ENCODE measurements at regions not wholly inside any gene's neighbourhood (a gene's known extent, or its start where the extent isn't known, plus 50 kb on each side); places are given as distances from the start of the nearest gene placed in this dataset.

DNA sequence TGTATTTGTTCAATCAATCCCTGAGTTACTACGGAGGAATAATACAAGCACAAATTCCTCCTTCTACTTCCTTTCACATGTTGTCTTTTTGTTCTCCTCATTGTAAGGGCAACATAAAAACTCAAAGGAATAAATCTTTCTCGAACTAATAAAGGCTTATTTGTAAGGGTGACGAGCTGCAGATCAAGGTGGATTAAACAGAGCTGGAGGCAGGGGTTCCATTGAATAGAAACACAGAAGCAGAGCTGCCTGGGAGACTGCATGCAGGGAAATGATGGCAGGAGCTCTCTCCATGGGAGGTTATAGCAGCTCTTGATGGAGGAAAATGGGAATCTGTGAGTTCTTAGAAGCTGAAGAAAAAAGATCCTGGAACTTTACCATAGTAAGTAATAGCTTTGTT is 160.2 kb downstream of the CYYR1 start:
- no peak for DNase-seq (ENCODE audit: low read depth in 4 of 4, low spot score in 3 of 4)

DNA sequence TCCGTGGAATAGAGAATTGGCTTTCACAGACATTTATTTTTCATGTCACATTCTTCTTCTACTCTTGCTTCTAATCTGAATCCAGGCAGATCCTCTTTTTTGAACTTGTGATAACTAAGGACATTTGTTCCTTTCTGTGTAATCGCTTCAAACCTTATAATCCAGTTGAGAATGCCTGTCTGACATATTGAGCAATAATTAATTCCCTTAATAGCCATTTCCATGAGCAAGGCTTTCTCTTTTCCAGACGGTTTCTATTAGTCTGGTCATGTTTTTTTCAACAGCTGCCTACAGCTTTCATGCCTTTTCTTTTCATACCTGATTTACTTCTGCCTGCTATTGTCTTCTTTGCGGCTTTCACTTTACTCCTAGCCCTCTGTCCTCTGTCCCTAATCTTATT is 163.4 kb downstream of the CYYR1 start:
- DNase-seq (ENCODE audit: low read depth in 4 of 4, low spot score in 3 of 4), result no peak

DNA sequence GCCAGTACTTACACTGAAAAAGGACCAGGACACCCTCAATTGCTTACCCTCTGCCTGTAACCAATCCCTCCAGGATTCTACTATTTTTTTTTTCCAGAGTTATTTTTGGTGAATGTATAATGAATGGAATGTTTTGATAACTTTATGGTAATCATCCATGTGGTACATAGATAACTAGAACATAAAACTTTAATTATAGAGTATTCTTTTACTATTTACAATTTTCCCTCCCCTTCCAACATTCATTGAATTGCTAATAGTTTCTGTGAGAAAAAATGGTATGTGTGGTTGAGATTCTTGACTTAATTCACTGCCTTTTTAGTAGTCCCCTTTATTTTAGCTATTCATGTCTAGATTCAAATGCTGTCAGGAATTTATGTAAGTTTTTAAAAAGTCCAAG is 164.6 kb downstream of the CYYR1 start:
- no peak for DNase-seq (ENCODE audit: low read depth in 4 of 4, low spot score in 3 of 4)

DNA sequence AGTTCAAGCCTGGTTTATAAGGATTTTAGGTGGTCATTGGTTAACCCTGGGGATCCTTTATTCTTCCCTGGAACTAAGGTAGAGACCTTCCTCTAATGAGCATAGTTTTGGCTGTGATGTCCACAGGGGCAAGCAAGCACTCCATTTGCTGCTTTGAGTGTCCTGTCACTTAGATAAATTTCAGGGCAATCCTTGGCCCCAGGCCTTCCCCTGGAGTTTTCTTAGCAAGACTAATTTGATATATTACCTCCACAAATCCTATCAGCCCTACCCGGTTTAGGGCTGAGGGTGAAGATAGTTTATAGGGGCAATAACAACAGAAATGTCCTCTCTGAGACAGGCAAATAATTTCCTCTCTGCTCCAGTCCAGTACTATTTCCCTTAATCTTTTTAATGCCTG is 166.6 kb downstream of the CYYR1 start:
- DNase-seq (ENCODE audit: low read depth in 4 of 4, low spot score in 3 of 4), result no peak

DNA sequence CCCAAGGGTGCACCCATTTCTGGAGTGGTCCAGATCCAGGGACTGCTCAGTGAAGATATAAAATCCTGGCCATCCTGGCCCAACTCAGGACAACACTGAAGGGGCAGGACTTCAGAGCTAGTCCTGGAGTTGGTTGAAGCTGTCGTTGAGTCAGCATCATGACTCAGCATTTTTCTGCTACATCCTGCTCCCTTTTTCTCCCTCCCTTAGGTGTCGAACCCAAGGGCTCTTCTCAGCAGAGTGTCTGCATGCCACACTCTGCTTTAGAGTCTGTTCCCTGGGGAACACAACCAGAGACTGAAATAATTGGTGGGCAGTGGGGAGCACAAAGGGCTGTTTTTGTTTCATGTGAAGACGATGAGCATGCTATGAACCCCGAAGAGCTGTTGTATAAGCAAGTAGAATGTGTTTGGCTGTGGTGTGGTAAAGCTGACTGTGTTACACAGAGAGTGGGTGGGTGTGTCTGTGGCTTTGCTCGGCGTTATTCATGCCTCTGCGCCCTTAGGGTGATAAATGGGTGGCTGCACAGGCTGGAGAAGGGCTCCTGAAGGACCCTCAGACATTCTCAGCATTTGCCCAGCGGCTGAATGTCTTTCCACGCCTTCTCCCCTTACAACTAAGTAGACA is 167.2 kb downstream of the CYYR1 start:
- no peak for DNase-seq (ENCODE audit: low read depth in 4 of 4, low spot score in 3 of 4)

DNA sequence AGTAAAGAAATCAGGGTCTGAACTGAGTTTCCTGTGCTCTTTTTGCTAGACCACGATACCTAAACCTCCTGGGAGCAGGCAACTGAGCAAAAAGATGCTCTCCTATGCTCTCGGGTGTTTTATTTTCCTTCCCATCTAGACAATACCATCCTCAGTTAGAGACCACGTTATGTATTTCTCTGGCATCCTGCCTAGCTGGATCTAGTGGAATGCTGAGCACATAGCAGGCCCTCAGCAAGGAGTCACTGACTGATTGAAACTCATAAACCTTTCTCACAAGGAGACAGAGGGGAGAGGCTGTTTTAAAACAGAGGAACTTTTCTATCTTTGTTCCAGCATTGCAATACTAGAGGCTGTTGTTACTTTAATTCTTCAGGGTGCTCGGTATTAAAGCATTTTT is 168.0 kb downstream of the CYYR1 start:
- DNase-seq (ENCODE audit: low read depth in 4 of 4, low spot score in 3 of 4), result no peak

DNA sequence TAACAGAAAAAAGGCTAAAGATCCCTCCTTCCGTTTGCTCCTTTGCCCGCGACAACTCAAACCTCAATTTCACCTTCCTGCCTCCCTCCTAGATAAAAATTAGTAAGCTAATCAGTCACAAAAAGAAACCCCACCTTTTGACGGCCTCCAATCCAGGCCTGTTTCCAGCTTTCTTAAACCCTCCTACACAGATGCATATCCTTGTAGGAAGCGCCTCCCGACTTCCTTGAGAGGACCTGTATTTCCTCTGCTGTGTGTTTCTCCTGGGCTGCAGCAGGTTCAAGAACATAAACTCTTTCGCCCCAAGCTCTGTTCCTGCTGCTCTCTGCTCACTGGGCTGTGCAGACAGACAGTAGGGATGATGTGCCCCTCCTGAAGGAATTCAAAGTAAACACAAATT is 168.8 kb downstream of the CYYR1 start:
- no peak for DNase-seq (ENCODE audit: low read depth in 4 of 4, low spot score in 3 of 4)

DNA sequence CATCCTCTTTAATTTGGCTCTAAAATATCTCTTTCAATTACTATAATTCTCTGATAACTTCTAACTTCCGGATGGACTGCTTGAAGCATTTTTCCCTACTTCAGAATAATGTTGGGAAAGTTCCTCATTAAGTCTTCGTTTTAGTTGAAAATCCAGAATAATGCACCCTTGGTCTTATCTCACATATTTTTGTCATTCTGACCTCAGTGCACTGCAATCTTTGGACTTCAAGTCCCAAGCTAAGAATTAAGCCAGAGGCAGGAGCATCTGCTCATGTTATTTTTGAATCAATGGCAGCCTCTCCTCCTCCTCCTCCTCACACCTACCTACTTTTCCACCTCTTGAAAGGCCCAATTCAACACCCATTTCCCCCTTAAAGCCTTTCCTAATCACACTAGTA is 169.8 kb downstream of the CYYR1 start:
- no peak for DNase-seq (ENCODE audit: low read depth in 4 of 4, low spot score in 3 of 4)

DNA sequence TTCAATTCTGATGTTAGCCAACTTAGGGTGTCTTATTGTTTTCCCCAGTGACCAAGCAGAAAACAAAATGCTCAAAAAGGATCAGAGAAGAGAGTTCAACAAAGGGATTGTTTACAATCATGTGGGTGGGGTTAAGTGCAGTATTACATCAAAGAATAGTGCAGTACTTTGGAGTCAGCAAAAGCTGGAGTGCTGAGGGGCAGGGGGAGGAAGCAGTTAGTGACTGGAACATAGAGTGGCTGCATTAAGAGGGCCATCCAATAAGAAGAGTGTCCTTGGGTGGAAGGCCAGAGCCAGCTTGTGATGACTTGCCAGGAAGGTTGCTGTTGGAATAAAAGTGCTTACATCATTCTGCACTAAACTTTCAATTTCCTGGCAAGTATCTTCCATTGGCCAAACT is 175.5 kb downstream of the CYYR1 start:
- DNase-seq (ENCODE audit: low read depth in 4 of 4, low spot score in 3 of 4), result no peak

DNA sequence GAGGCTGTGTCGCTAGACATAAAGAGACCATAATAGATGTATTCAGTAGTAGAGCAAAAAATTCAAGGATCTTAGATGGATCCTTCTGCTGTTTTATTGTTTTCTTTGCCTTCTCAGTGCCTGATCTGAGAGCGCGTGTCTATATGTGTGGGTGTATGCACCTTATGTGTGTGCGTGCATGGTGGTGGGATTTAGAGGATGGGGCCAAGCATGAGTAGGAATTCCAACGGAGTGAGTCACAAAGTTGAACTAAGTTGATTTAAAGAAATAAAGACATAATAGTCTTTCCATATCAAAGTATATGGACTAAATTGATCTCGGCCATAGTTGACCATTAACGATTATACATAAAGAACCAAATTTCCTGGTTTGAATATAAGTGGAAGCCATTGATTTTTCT is 178.7 kb downstream of the CYYR1 start:
- DNase-seq (ENCODE audit: low read depth in 4 of 4, low spot score in 3 of 4), result no peak

DNA sequence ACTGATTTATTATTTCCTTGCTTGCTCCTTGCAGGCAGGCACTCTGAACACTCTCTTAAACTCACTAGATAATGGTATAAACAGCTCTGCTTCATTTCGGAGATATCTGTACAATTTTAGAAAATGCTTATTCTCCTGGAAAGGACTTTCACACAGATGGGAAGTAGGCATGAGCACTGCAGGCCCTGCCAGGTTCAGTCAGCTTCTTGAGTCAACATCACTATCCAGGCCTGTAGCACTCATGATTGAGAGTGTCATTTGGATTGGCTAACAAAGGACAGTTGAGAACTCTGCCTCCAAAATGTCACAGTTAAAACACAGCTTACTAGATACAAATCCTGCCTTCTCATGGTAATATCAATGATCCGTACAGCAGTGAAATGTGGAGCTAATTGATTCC is 181.9 kb downstream of the CYYR1 start:
- no peak for DNase-seq (ENCODE audit: low read depth in 4 of 4, low spot score in 3 of 4)

DNA sequence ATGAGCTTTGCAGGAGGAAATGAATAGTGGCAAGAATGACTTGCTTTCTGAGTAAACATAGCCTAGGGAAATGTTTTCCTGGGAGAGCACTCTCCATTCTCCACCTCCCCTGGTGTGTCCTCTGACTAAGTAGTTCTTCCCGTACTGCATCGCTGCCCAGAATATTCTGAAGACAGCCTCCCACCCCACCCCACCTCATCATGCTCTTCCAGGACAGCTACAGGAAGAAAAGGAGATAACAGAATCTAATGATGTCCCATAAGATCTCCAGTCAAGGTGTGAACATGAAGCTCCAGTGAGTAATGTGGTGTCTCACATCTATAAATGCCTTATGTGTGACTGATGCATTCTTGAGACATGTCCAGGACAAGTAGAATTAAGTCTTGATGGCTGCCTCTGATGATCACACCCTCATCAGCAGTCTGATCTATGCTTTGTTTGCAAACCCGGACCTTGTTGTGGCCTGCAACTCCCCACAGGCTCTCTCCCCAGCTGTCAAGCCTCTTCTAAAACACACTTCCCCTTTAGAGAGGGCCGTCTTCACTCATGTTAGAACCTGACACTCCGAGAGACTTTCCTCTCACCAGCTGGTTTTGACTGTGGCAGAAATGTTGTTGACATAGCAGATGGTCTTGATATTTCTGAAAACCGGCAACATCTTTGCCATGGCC is 183.0 kb downstream of the CYYR1 start:
- DNase-seq (ENCODE audit: low read depth in 4 of 4, low spot score in 3 of 4), result no peak

DNA sequence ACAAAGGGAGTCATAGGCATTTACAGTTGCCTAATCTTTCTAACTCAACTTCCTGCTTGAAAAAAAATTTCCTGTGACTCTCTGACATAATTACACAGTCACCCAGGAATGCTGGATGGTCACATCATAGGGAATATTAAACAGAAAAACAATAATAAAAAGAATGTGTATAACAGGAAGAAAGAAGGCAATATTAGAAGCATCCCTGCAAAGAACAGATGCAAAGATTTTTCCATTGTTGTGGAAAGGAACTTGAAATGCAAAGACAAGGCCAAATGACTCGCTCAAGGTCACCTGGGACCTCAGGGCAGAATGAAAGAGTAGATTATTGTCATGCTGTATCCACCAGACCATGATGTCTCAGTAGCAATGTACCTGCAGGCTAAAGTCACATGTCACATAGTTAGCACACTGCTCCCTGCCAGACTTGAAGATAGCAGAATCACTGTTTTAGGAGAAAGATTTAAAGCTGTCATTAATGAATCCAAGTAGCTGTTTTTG is 184.3 kb downstream of the CYYR1 start:
- DNase-seq (ENCODE audit: low read depth in 4 of 4, low spot score in 3 of 4), result no peak

DNA sequence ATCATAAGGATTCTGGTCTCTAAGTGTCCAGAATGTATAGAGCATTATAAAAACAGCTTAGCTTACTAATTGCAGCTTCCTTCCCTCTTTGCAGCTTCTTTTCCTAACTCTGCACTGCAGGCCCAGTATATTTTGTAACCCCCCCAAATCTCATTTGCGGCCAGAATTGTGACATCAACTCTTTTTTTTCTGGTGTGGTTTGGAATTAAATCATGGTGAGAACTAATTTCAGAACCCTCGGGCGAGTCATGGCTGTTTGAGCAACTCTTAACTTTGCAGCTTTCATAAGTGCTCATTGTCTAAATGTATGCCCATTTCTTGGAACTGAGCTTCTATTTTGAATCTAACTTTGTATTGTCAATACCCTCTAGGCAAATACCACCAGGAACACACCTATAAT is 187.4 kb downstream of the CYYR1 start:
- no peak for DNase-seq (ENCODE audit: low read depth in 4 of 4, low spot score in 3 of 4)

DNA sequence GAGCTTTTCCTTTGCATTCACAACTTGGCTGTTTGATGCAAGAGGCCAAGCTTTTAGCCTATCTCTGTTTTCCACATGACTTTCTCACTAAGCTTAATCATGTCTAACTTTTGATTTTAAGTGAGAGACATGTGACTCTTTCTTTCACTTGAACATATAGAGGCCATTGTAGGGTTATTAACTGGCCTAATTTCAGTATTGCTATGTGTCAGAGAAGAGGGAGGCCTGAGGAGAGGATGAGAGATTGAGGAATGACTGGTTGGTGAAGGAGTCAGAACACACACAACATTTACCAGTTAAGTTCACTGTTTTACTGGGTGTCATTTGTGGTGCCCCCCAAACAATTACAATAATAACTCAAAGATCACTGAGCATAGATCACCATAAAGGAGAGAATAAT is 193.5 kb downstream of the CYYR1 start:
- no peak for DNase-seq (ENCODE audit: low read depth in 4 of 4, low spot score in 3 of 4)

DNA sequence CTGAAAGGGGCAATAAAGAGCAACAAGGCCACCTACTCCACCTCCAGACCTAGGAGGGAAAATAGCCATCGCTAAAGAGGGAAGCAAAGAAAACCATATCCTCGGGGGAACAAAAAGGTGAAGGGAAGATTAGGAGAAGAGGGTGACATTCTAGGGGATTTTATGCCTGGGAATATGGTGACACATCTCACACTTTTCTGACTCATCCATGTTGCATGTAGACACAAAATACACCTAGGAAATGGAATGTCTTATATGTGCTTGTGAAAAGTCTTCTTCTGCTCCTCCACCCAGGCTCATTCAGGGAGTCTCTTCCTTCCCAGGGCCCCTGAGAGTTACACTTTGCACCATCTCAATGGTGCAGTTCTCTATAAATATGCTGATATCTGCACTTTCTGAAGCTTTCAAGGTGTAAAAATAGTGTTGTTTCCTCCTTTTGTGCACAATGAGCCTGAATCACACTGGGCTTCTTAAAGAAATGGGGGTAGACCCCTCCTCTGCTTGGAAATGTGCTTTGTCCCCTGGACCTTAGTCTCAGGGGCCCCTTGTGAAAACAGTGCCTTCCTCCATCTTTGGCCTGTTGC is 195.9 kb downstream of the CYYR1 start:
- no peak for DNase-seq (ENCODE audit: low read depth in 4 of 4, low spot score in 3 of 4)

DNA sequence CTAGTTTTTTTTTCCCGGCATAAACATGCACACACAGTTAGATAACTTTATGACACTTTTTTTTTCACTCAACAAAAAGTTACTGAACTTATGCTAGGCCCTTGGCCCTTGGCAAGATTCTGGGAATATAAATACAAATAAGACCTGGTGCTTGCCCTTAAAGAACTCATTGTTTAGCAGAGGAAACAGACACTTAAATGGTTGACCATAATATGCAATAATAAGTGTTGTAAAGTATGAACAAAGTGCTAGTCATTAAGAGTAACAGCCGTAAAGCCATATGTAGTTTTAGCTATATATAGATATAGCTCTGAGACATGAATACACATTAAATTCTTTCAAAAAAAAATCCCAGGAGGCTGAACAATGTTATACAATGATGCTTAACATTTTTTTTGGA is 198.3 kb downstream of the CYYR1 start:
- no peak for DNase-seq (ENCODE audit: low read depth in 4 of 4, low spot score in 3 of 4)

DNA sequence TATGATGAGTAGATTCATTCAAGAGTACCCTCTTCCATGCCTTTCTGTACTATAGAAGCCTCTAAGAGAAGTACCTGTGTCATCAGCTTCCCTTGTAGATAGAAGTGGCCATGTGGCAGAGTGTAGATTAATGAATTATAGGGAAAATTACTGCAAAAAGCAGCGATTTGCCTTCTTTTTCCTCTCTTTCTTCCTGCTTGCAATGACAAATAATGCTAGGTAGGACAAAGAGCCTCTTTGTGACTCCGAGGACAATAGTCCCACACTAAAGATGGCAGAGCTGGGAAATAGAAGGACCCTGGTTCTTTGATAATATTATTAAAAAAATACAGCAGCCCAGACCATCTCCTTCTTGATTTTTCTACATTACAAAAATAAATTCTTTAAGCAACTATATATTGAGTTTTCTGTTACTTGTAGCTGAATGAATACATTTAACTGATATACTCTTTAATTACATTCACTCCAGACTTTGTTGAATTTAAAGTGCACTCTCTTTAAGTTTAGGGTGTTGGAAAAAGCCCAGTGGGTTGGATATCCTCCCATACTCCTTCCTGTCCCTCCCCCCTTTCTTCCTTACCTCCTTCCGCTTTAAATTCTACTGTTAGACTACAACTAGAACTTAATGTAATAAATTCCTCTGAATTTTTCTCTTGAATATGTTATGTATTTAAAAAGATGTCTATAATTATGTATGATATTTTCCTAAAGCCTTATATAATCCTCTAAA is 198.2 kb upstream of the APP start:
- no peak for DNase-seq (ENCODE audit: low read depth in 4 of 4, low spot score in 3 of 4)

DNA sequence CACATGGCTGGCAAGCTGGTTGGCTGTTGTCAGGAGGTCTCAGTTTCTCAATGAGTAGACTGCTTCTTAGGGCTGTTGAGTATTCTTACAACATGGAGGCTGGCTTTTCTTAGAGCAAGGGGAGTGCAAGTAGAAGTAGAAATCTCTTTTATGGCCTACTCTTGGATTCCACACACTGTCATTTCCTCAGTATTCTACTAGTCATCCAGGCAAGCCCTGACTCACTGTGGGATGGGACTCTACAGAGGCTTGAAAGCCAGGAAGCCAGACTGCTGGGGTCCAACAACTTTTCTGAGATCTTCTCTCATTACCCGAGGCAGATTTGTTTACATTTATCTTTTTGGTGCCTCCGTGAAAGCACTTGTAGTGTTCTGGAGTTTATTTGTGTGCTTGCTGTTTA is 196.2 kb upstream of the APP start:
- no peak for DNase-seq (ENCODE audit: low read depth in 4 of 4, low spot score in 3 of 4)

DNA sequence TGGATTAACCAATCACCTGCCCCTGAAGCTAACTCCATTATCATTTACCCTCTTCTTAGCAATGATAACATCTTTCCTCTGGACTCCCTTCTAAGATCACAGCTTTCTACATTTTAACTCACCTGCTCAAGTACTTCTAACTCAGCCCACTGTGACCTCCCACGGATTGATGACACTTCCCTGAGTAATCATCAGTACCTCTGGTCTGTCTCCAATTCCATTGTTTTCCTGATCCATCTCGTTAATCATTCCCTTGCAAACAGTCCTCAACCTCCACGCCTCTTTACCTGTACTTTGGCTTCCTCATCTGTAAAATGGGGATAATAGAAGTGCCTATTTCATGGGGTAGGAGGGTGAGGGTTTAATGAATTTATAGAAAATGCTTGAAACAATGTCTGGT is 195.3 kb upstream of the APP start:
- DNase-seq (ENCODE audit: low read depth in 4 of 4, low spot score in 3 of 4), result no peak

DNA sequence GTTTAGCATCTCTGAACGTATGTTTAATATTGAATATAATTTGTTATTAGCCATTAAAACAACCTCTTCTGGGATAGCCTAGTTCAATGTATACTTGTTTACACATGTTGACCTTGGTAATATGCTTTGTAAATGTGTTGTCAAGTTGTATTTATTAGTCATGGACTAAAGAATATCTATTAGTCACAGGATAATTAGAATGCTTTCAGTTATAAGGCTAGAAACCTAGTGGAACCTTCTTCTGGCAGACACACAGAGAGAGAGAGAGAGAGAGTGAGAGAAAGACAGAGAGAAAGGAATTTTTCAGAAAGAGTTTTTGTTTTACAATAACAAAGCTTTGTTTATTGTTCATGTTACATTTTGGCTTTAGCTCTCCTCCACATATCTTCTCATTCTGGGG is 181.1 kb upstream of the APP start:
- no peak for DNase-seq (ENCODE audit: low read depth in 4 of 4, low spot score in 3 of 4)

DNA sequence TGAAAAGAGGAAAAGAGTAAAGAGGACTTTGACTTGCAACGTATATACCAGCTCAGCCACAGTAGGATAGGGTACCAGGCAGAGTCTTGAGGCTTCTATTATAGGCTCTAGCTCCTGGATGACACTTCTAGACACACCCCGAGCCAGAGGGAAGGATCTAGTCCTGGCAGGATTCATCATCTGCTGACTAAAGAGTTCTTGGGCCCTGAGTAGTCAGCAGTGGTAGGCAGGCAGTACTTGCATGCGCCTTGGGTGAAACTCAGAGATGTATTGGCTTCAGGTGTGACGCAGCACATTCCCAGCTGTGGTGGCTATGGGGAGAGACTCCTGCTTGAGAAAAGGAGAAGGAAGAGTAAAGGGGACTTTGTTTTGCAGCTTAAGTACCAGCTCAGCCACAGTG is 162.3 kb upstream of the APP start:
- no peak for DNase-seq (ENCODE audit: low read depth in 4 of 4, low spot score in 3 of 4)
